GM12878 (cell line): ENCODE measurements at regions not wholly inside any gene's neighbourhood (a gene's known extent, or its start where the extent isn't known, plus 50 kb on each side); places are given as distances from the start of the nearest gene placed in this dataset.

Source experiments
- ATF7 ChIP-seq: fragments of 450-650 bp; IDR thresholded peaks from 2 replicates; pipeline ENCODE4 v1.6.1; 2016; ENCODE audit warnings: low read depth, mild to moderate bottlenecking
- BHLHE40 ChIP-seq, 2 experiments: fragments of 450-650 bp in 1 of 2; IDR thresholded peaks; 2 replicates each; pipeline ENCODE4 v1.6.1; 2011 to 2017; ENCODE audit warnings: low read depth in 2 of 2, borderline replicate concordance in 1 of 2, improper control_type of control experiment in 1 of 2, low read length in 1 of 2, mild to moderate bottlenecking in 1 of 2
- CUX1 ChIP-seq: IDR thresholded peaks from 2 replicates; pipeline ENCODE4 v1.6.1; 2012; ENCODE audit warnings: improper control_type of control experiment, low read depth, low read length; ENCODE audit not compliant: insufficient replicate concordance
- EED ChIP-seq: sonication (generic); IDR thresholded peaks from 2 replicates; pipeline ENCODE4 v1.6.1; 2016; ENCODE audit warnings: antibody characterized with exemption, low read depth
- ETV6 ChIP-seq, 2 experiments: fragments of 450-650 bp in 1 of 2; IDR thresholded peaks in 1 of 2; conservative IDR thresholded peaks in 1 of 2; 2 replicates each; pipeline ENCODE4 v1.6.1; 2014; ENCODE audit warnings: antibody characterized with exemption in 1 of 2, borderline replicate concordance in 1 of 2, low read depth in 1 of 2, mild to moderate bottlenecking in 1 of 2, moderate library complexity in 1 of 2
- JUNB ChIP-seq: IDR thresholded peaks from 2 replicates; pipeline ENCODE4 v1.6.1; 2016; ENCODE audit warnings: antibody characterized with exemption, mild to moderate bottlenecking
- NR2F1 ChIP-seq: fragments of 450-650 bp; conservative IDR thresholded peaks from 2 replicates; pipeline ENCODE4 v1.6.1; 2017; ENCODE audit warnings: mild to moderate bottlenecking
- SKIL ChIP-seq: fragments of 450-650 bp; IDR thresholded peaks from 2 replicates; pipeline ENCODE4 v1.6.1; 2017; ENCODE audit warnings: mild to moderate bottlenecking, low read depth, inconsistent platforms; ENCODE audit not compliant: poor library complexity, severe bottlenecking
- SRF ChIP-seq, 2 experiments: IDR thresholded peaks; 2 replicates each; pipeline ENCODE4 v1.6.1; 2011; ENCODE audit warnings: low read depth in 2 of 2, low read length in 2 of 2, mild to moderate bottlenecking in 1 of 2, moderate library complexity in 1 of 2
- TCF7 ChIP-seq: IDR thresholded peaks from 2 replicates; pipeline ENCODE4 v1.6.1; 2014; ENCODE audit warnings: antibody characterized with exemption, borderline replicate concordance
- YY1 ChIP-seq: IDR thresholded peaks from 2 replicates; pipeline ENCODE4 v1.6.1; 2011; ENCODE audit warnings: low read depth, mild to moderate bottlenecking, low read length
- TF ChIP-seq, protein P1 (sequence below): fragments of 450-650 bp; IDR thresholded peaks from 2 replicates; pipeline ENCODE4 v1.6.1; 2014; ENCODE audit warnings: mild to moderate bottlenecking
- TF ChIP-seq, protein P2 (sequence below): fragments of 150-350 bp; IDR thresholded peaks from 2 replicates; pipeline ENCODE4 v1.6.1; 2014; ENCODE audit warnings: mild to moderate bottlenecking, low read depth, low read length
- TF ChIP-seq, protein P3 (sequence below): fragments of 150-350 bp; IDR thresholded peaks from 2 replicates; pipeline ENCODE4 v1.6.1; 2016; ENCODE audit warnings: low read depth, low read length

DNA sequence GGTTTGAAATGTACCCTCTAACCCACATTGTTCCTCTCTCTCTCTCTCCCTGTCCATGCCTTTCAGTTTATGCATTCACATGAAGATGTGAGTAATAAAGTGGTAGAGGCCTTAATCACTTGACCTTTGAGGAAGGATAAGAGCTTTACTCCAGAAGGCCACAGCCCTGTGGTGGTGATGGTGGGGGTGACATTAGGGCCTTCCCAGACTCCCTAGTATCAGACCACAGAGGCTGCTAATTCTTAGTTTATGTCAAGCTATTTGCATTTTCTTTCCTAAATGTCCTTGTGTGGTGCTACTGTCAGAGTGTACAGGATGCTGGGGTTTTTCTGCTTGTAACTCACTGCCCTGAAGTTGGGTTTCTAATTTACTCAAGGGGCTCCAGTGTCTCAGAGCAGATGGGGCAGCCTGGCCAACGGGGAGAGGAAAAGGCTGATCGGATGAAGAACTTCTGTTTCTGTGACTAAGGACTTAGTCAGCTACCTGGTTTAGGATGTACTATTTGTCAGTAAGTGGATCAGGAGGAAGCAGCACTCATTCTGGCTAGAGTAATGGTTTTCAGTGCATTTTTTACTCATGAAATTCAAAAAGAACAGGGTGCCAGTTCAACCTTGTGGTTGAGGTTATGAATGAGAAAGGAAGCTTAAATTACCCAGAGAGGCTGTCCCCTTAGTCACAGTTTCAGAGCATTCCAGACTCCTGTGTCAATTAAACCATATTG, 509.6 kb upstream of the DIPK2B start (continued):
- TF ChIP-seq ETV6 (conservative IDR thresholded peaks at IDR 0.05 in 1 of 2, IDR thresholded peaks at IDR 0.05 in 1 of 2; ENCODE audit: borderline replicate concordance in 1 of 2, low read depth in 1 of 2) = peak in 1 of 2 experiments; percentile 95; a peak in 2 of 4 replicates
- TF ChIP-seq ATF7 = no peak
- TF ChIP-seq YY1 = no peak
- TF ChIP-seq, protein P1, sequence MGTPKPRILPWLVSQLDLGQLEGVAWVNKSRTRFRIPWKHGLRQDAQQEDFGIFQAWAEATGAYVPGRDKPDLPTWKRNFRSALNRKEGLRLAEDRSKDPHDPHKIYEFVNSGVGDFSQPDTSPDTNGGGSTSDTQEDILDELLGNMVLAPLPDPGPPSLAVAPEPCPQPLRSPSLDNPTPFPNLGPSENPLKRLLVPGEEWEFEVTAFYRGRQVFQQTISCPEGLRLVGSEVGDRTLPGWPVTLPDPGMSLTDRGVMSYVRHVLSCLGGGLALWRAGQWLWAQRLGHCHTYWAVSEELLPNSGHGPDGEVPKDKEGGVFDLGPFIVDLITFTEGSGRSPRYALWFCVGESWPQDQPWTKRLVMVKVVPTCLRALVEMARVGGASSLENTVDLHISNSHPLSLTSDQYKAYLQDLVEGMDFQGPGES = no peak
- TF ChIP-seq NR2F1 = 0 out of 2 replicates have a peak, but pooled peaks have one; percentile 26
- TF ChIP-seq, protein P2, sequence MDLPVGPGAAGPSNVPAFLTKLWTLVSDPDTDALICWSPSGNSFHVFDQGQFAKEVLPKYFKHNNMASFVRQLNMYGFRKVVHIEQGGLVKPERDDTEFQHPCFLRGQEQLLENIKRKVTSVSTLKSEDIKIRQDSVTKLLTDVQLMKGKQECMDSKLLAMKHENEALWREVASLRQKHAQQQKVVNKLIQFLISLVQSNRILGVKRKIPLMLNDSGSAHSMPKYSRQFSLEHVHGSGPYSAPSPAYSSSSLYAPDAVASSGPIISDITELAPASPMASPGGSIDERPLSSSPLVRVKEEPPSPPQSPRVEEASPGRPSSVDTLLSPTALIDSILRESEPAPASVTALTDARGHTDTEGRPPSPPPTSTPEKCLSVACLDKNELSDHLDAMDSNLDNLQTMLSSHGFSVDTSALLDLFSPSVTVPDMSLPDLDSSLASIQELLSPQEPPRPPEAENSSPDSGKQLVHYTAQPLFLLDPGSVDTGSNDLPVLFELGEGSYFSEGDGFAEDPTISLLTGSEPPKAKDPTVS = no peak
- no peak for TF ChIP-seq SKIL
- TF ChIP-seq JUNB = peak; percentile 70
- no peak for TF ChIP-seq TCF7
- TF ChIP-seq, protein P3, sequence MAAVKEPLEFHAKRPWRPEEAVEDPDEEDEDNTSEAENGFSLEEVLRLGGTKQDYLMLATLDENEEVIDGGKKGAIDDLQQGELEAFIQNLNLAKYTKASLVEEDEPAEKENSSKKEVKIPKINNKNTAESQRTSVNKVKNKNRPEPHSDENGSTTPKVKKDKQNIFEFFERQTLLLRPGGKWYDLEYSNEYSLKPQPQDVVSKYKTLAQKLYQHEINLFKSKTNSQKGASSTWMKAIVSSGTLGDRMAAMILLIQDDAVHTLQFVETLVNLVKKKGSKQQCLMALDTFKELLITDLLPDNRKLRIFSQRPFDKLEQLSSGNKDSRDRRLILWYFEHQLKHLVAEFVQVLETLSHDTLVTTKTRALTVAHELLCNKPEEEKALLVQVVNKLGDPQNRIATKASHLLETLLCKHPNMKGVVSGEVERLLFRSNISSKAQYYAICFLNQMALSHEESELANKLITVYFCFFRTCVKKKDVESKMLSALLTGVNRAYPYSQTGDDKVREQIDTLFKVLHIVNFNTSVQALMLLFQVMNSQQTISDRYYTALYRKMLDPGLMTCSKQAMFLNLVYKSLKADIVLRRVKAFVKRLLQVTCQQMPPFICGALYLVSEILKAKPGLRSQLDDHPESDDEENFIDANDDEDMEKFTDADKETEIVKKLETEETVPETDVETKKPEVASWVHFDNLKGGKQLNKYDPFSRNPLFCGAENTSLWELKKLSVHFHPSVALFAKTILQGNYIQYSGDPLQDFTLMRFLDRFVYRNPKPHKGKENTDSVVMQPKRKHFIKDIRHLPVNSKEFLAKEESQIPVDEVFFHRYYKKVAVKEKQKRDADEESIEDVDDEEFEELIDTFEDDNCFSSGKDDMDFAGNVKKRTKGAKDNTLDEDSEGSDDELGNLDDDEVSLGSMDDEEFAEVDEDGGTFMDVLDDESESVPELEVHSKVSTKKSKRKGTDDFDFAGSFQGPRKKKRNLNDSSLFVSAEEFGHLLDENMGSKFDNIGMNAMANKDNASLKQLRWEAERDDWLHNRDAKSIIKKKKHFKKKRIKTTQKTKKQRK = no peak
- no peak for TF ChIP-seq BHLHE40 (IDR thresholded peaks at IDR 0.05; ENCODE audit: borderline replicate concordance in 1 of 2, low read depth in 2 of 2, low read length in 1 of 2)
- TF ChIP-seq EED = peak; percentile 56; the same call in 1 of the 2 replicates
- TF ChIP-seq CUX1 = no peak
- peak in 1 of 2 experiments; percentile 71; a peak in 1 of 4 replicates for TF ChIP-seq SRF (IDR thresholded peaks at IDR 0.05; ENCODE audit: low read depth in 2 of 2, low read length in 2 of 2)
